GM19395 (cell line): ENCODE measurements at regions not wholly inside any gene's neighbourhood (a gene's known extent, or its start where the extent isn't known, plus 50 kb on each side); places are given as distances from the start of the nearest gene placed in this dataset.

ENCODE experiments used
- ATAC-seq: cut with Tn5 transposase; IDR thresholded peaks from one replicate; pipeline ENCODE4 v1.9.1; 2021; ENCODE audit warnings: mild to moderate bottlenecking, moderate library complexity; ENCODE audit not compliant: unreplicated experiment

DNA sequence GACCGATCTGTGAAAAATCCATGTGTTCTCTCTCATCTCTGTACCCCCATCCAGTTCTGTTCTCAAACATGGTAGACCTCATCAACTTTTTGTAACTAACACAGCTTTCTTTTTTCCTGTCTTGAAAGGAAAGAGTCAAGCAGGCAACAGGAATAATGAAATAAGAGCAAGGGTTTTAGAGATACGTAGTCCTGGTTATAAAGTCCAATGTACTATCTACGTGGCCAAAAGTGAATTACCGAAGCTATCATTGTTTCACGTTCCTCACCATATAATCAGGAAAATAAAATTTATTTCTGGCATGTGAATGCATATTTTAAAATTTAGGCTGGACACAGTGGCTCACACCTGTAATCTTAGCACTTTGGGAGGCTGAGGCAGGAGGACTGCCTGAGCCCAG lies 472.2 kb upstream of the ANO3 start:
- ATAC-seq = no peak

- ATAC-seq = no peak
Observed at GRCh38 chr11:25860677-25861450, 471.1 kb upstream of the ANO3 start.

GRCh38 chr11:25862159-25862558 lies 469.8 kb upstream of the ANO3 start:
- no peak for ATAC-seq

DNA sequence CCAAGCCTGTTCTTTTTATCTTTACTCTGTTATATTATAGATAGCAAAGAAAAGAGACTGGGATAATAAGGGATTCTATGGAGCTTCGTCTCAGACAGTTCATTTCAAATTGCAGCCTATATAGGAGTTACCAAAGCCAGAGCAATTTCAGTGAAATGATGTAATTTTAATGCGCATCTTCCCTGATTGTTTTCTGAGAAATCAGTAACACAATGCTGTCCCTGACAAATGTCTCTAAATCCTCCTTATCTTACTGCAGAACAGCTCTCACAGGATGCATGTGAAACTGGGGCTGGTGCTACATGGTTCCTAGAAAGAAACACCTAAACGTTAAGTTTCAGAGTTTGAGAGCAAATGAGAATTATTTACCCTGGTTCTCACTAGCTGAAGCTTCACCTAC lies 467.9 kb upstream of the ANO3 start:
- ATAC-seq = no peak

DNA sequence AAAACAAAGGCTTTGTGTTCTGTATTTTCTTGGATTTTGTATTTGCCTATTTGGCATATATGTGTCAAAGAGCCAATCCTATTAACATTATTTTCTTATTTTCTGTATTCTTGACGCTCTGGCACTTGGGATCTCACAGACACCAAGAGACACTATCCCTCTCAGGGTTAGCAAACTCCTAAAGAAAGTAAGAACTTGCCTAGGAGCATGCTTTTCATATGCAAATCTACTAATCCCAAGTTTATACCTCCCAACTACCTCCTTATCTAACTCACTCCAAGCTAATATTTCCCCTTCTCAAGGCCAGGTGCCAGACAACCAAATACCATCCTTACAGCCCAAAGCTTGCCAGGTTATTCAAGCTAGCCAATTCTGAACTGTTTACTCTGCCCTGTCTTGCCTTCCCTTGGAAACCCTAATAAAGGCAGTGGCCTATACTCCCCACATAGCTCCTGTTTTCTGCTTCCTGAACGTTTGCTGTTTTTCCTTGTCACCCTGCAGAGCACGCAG lies 455.4 kb upstream of the ANO3 start:
- ATAC-seq = no peak

DNA sequence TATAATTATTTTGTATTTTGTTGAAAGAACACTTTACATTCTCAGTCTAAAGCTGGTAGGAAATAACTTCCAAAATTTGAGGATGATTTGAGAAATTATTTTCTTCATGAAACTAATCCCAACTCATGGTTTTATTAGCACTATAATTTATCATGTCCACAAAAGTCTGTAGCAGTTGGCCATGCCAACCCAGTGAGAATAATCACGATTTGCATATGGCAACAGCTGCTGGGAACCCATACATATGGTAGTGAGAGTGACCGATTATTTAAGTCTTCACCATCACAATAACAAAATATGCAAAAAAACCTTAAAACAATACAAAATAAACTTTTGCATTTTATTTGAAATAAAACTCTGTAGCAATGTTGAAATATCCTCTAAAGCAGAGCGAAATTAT lies 445.9 kb upstream of the ANO3 start:
- ATAC-seq = no peak

- ATAC-seq = no peak
Observed at GRCh38 chr11:25890626-25891260, 441.2 kb upstream of the ANO3 start.

- no peak for ATAC-seq
Observed at GRCh38 chr11:25891960-25892359, 440.0 kb upstream of the ANO3 start.

- no peak for ATAC-seq
Observed at GRCh38 chr11:25899617-25900160, 432.2 kb upstream of the ANO3 start.

GRCh38 chr11:25900814-25901213 lies 431.1 kb upstream of the ANO3 start:
- no peak for ATAC-seq

- no peak for ATAC-seq
Observed at GRCh38 chr11:25901415-25901814, 430.5 kb upstream of the ANO3 start.

GRCh38 chr11:25902476-25902875 lies 429.5 kb upstream of the ANO3 start:
- no peak for ATAC-seq

- no peak for ATAC-seq
Observed at GRCh38 chr11:25908726-25909125, 423.2 kb upstream of the ANO3 start.

DNA sequence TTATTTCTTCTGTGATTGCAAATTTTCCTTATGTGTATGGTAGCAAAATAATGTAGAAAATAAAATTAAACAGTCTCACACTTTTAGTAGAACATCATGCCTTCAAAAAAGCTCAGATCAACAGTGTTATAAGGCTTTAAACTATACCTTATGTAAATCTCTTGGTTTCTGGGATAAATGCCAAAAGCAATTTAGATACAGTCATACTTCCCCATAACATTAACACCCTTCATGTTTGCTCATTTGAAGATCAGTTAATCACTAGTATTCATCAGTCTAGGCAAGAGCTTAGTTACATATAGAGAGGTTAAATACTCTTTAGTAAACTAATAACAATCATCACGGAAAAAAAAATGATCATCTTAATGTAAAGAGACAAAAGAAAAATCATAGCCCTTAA lies 421.8 kb upstream of the ANO3 start:
- no peak for ATAC-seq

DNA sequence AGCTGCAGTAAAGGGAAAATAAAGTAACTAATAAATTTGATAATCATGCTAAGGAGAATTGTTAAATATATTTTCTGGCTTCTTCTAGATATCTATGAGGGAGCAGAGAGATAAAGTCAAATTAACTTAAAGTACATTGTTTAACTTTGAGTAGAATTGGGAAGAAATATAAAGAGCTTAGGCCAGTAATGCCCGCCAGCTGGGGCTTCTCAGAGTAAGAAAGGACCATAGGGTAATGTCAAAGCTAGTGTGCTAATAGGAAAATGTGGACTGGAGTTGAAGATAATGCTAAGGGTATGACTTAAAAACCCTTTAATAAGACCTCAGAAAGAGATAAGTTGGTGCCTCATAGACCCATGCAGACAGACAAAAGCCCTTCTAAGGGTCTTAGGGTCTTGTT lies 411.6 kb upstream of the ANO3 start:
- no peak for ATAC-seq

DNA sequence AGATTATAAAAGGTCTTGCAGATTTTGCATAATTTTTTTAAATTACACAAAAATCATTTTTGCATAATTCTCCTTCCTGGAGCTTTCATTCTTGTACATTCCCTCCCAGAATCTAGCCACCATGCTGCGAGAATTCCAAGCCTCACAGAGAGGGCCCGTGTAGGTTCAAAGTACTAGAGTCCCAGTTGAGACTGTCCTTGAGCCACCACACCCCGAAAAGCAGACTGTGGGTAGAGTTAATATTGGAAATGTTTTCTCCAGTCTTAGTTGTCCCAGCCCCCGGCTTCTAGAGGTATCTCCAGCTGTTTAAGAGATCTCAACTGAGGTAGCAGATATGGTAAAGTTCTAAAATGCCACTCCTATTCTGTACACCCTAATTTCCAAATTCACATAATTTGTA lies 407.3 kb upstream of the ANO3 start:
- ATAC-seq = no peak

DNA sequence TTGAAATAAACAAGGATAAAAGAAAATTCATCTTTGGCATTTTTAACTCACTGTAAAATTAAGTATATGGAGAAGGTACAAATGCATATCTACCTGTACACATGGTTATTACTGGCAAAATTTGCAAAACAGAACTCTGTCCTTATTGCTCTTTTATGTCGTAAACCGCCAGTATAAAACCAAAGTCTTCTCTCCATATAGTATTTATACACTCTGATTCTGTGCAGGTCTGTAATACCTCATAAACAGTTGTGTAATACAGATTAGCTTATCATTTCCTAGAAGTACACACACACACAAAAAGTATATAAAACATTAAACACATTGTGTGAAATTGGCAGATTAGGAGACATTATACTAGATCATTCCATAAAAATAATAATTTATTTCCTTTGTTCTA lies 406.6 kb upstream of the ANO3 start:
- ATAC-seq = no peak

GRCh38 chr11:25927411-25927953 lies 404.4 kb upstream of the ANO3 start:
- ATAC-seq = no peak

DNA sequence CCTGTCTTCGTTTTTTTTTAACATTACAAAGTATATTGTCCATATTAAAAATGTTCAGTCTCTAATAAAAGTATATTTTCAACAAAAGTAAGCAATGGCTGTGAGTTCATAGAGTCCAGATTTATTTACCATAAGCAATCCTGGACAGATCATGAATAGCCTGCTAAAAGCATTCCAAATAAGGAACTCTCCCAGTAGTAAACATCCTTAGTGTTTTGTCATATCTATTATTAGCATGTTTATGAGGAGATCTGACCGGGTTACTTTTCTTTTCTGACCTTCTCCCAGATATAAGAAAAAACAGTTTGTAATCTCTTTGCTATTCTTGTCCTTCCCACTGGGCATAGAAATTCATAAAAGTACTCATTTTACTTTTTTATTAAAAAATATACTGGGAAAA lies 403.9 kb upstream of the ANO3 start:
- ATAC-seq = no peak

- no peak for ATAC-seq
Observed at GRCh38 chr11:25938952-25939351, 393.0 kb upstream of the ANO3 start.

- ATAC-seq = no peak
Observed at GRCh38 chr11:25939691-25940090, 392.2 kb upstream of the ANO3 start.

DNA sequence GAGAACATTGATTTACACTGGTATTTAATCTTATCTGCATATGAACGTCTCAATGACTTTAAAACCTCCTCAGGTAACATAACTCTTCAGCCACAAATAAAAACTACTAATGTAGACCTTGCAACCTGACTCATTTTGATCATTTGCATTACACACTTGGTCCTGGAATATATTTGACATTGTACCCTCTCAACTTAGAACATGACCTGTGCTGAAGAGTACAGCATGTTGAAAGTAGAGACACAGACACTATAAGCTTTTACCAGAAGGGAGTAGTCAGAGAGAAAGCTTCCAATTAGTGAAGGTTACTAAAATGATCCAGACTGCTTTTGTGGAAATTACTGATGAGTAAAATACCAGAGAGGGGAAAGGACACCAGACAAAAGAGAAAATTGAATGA lies 390.6 kb upstream of the ANO3 start:
- no peak for ATAC-seq
